ENCODE measurements at regions not wholly inside any gene's neighbourhood (a gene's known extent, or its start where the extent isn't known, plus 50 kb on each side); places are given as distances from the start of the nearest gene placed in this dataset.

DNA sequence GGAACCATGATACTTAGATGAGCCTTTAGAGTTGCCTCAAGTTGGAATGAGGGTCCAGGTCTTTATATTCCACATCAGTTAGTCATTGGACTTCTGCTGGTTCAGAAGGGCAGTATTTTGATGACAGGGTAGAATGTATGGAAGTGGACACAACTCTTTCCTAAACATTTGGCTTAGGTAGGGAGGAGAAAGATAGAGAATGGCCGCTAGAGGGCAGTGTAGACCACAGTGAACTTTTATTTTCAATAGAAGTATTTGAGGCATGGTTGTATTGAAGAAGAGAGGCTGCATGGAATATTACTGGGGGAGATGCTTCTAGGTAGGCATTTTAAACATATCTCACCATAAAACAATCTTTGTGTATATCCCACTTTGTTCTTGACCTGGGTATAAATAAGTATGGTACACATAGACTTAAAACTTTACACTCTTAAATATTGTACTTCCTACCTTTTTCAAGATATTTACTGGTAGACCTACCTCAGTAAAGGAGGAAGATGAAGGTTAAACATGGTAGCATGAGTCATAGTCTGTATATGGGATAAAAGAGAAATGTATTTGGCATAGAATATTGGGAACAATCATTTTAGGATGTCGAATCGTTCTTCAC lies 497.6 kb upstream of the FAM98A start:
- no peak overlapping the region for H3K4me3 ChIP-seq (ENCODE audit: low read depth, low read length)
- DNase-seq (ENCODE audit: low read depth, low spot score): peak; percentile 19
- ChIA-PET CTCF (interaction anchor here (1.0 to 2.4 kb wide), 5 partner anchors 8 to 1500 kb away, joined by 3 to 20 read pairs (median 16); no protein-coding TSS in a partner anchor), POLR2A (no interaction called here)
- TF ChIP-seq, protein P1, sequence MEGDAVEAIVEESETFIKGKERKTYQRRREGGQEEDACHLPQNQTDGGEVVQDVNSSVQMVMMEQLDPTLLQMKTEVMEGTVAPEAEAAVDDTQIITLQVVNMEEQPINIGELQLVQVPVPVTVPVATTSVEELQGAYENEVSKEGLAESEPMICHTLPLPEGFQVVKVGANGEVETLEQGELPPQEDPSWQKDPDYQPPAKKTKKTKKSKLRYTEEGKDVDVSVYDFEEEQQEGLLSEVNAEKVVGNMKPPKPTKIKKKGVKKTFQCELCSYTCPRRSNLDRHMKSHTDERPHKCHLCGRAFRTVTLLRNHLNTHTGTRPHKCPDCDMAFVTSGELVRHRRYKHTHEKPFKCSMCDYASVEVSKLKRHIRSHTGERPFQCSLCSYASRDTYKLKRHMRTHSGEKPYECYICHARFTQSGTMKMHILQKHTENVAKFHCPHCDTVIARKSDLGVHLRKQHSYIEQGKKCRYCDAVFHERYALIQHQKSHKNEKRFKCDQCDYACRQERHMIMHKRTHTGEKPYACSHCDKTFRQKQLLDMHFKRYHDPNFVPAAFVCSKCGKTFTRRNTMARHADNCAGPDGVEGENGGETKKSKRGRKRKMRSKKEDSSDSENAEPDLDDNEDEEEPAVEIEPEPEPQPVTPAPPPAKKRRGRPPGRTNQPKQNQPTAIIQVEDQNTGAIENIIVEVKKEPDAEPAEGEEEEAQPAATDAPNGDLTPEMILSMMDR (IDR thresholded peaks at IDR 0.05; ENCODE audit: insufficient read depth, low read length, missing control alignments): peak; percentile 48

DNA sequence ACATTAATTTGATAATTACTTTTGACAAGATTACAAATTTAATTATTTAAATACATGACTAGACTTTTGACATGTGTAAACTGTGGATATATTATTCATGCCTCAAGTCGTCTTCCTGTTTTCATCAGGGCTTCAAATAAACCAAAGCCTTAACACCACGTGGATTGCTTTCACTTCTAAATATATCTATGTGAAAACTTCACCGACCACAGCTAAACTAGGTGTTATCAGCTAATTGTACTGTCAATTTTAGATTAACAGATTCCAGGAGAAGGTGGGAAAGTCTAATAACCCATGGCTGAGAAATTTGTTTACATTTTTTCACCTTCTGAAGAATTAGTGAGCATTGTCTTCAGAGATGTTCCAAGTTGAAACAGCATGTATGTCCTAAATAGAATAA lies 494.7 kb upstream of the FAM98A start:
- ChIA-PET CTCF (interaction anchor here (1.2 kb wide), 1 partner anchor 1317 kb away, joined by 3 read pairs; no protein-coding TSS in a partner anchor), POLR2A (interaction anchor here (0.7 kb wide), 1 partner anchor 1063 kb away, joined by 3 read pairs; no protein-coding TSS in a partner anchor)
- DNase-seq (ENCODE audit: low read depth, low spot score): no peak
- TF ChIP-seq, protein P1 (IDR thresholded peaks at IDR 0.05; ENCODE audit: insufficient read depth, low read length, missing control alignments): no peak
- H3K4me3 ChIP-seq (ENCODE audit: low read depth, low read length): no peak overlapping the region

DNA sequence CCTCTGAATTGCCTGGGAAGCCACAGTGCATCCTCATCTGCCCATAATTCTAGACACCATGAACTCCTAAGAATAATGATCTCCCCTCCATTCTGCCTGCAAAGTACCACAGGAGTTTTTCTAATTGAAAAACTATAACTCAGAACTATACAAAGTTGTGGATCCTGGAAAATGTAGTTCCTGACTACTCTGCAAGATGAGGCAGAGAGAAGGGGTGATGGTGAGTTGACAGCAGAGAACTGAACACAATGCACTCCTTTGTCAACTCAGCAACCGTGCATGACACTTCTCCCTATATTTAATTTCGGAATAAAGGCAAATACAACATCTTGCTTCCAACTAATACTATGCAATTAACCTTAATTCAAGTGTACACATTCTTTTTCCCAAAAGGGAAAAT lies 471.1 kb upstream of the FAM98A start:
- POLR2A ChIA-PET: no interaction called here
- TF ChIP-seq, protein P1 (IDR thresholded peaks at IDR 0.05; ENCODE audit: insufficient read depth, low read length, missing control alignments): no peak
- no peak overlapping the region for H3K4me3 ChIP-seq (ENCODE audit: low read depth, low read length)
- CTCF ChIA-PET: no interaction called here
- no peak for DNase-seq (ENCODE audit: low read depth, low spot score)

DNA sequence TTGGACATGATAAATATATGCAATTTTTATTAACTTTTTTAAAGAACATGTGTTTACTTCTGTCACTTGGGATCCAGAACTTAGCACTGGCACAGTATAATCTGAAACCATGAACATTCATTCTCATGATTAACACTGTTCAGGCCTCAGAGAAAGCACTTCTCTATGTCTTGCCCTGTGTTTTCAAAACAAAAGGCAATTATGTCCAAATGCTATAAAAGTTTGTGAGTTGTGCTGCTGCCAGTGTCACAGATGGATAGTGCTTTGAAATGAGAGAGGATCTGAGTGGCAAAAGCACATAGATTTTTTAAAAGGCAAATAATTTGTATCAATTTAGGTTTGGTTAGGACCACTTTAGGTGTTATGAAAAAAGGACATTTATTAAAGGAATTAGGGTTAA lies 470.5 kb upstream of the FAM98A start:
- TF ChIP-seq, protein P1 (IDR thresholded peaks at IDR 0.05; ENCODE audit: insufficient read depth, low read length, missing control alignments): no peak
- no peak for DNase-seq (ENCODE audit: low read depth, low spot score)
- CTCF ChIA-PET: no interaction called here
- H3K4me3 ChIP-seq (ENCODE audit: low read depth, low read length): no peak overlapping the region
- POLR2A ChIA-PET: no interaction called here

DNA sequence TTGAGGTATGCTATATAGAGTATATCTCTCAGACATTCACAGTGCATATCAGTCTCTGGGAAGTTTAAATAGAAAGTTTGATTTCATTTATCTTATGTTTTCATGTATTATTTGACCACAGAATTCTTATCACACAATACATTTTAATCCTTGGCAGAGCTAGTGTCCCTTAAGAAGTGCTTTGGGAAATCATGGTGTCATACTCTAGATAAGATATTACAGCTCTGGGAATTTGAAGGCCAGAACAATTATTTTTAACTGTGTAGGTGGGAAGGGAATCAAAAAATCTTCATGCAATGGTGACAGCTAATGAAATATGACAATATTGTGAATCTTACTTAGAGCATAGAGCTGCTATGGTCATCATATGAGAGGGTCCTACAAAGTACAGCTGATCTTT lies 451.3 kb upstream of the FAM98A start:
- DNase-seq (ENCODE audit: low read depth, low spot score): no peak
- POLR2A ChIA-PET: no interaction called here
- CTCF ChIA-PET: no interaction called here
- TF ChIP-seq, protein P1 (IDR thresholded peaks at IDR 0.05; ENCODE audit: insufficient read depth, low read length, missing control alignments): no peak
- H3K4me3 ChIP-seq (ENCODE audit: low read depth, low read length): no peak overlapping the region

DNA sequence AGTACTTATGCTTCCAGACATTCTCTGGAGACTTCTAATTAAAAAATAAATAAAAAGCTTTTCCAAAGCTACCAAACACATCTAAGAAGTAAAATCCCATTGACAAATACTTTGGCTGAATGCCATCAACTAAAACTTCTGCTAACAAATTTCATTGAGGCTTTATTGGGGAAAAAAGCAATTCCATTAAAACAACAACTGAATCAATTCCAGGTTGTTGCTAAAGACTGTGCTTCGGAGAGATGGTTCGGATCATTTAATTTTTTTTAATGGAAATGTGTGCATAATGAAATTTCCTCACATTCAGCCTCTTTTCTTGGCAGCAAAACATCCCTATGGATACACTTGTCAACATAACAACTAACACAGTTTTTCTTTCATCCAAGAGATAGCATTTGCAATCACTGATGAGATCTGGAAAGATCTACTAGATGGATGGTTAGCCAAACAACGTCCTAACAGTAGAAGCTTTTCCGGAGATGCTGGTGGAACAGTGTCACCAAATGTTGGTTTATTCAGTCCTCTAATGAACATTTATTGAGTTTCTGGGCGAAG lies 446.1 kb upstream of the FAM98A start:
- H3K4me3 ChIP-seq (ENCODE audit: low read depth, low read length): no peak overlapping the region
- ChIA-PET CTCF (no interaction called here), POLR2A (no interaction called here)
- TF ChIP-seq, protein P1 (IDR thresholded peaks at IDR 0.05; ENCODE audit: insufficient read depth, low read length, missing control alignments): no peak
- DNase-seq (ENCODE audit: low read depth, low spot score): no peak

Measured in AG04449 (cell line).